DMS 273 (cell line): ENCODE measurements at regions not wholly inside any gene's neighbourhood (a gene's known extent, or its start where the extent isn't known, plus 50 kb on each side); places are given as distances from the start of the nearest gene placed in this dataset.

Experiments used
- DNase-seq: peaks from one replicate; lab custom pipeline; 2025; ENCODE audit not compliant: unreplicated experiment; lab: John Stamatoyannopoulos, UW

- DNase-seq: no peak
Observed at GRCh38 chr7:3230908-3231307, 70.1 kb upstream of the SDK1 start.

- no peak for DNase-seq
Observed at GRCh38 chr7:3232228-3232627, 68.8 kb upstream of the SDK1 start.

GRCh38 chr7:3233301-3233700 lies 67.8 kb upstream of the SDK1 start:
- DNase-seq: no peak

- no peak for DNase-seq
Observed at GRCh38 chr7:3234051-3234450, 67.0 kb upstream of the SDK1 start.

- no peak for DNase-seq
Observed at GRCh38 chr7:3234851-3235250, 66.2 kb upstream of the SDK1 start.

- no peak for DNase-seq
Observed at GRCh38 chr7:3235322-3235721, 65.7 kb upstream of the SDK1 start.

GRCh38 chr7:3236268-3236667 lies 64.8 kb upstream of the SDK1 start:
- DNase-seq: no peak

- no peak for DNase-seq
Observed at GRCh38 chr7:3238525-3239210, 62.4 kb upstream of the SDK1 start.

GRCh38 chr7:3239291-3239691 lies 61.8 kb upstream of the SDK1 start:
- no peak for DNase-seq

GRCh38 chr7:3240826-3241430 lies 60.1 kb upstream of the SDK1 start:
- DNase-seq: no peak

- no peak for DNase-seq
Observed at GRCh38 chr7:3241686-3242258, 59.3 kb upstream of the SDK1 start.

GRCh38 chr7:3242398-3242972 lies 58.6 kb upstream of the SDK1 start:
- DNase-seq: no peak

- DNase-seq: no peak
Observed at GRCh38 chr7:3243256-3243655, 57.8 kb upstream of the SDK1 start.

GRCh38 chr7:3243680-3244079 lies 57.4 kb upstream of the SDK1 start:
- DNase-seq: no peak

- DNase-seq: peak; percentile 51
Observed at GRCh38 chr7:3244241-3244814, 56.7 kb upstream of the SDK1 start.

- DNase-seq: no peak
Observed at GRCh38 chr7:3245077-3245476, 56.0 kb upstream of the SDK1 start.

GRCh38 chr7:3245721-3246120 lies 55.3 kb upstream of the SDK1 start:
- DNase-seq: no peak

- DNase-seq: peak; percentile 40
Observed at GRCh38 chr7:3246127-3246526, 54.9 kb upstream of the SDK1 start.

- DNase-seq: no peak
Observed at GRCh38 chr7:3246651-3247050, 54.4 kb upstream of the SDK1 start.

GRCh38 chr7:3250725-3251124 lies 50.3 kb upstream of the SDK1 start:
- no peak for DNase-seq
